Activated T-cell treated with anti-CD3 and anti-CD28 coated beads for 4 hours (primary cell): ENCODE measurements at regions not wholly inside any gene's neighbourhood (a gene's known extent, or its start where the extent isn't known, plus 50 kb on each side); places are given as distances from the start of the nearest gene placed in this dataset.

Source experiments
- DNase-seq: peaks from one replicate; pipeline ENCODE4 v3.0.0-alpha.2; 2020

GRCh38 chr15:47355759-47356158, 361.5 kb upstream of the SEMA6D start:
- DNase-seq, result no peak

GRCh38 chr15:47356297-47356696, 361.0 kb upstream of the SEMA6D start:
- DNase-seq, result no peak

GRCh38 chr15:47358876-47359275, 358.4 kb upstream of the SEMA6D start:
- no peak for DNase-seq

GRCh38 chr15:47360305-47360704, 357.0 kb upstream of the SEMA6D start:
- no peak for DNase-seq

GRCh38 chr15:47362118-47362905, 355.0 kb upstream of the SEMA6D start:
- no peak for DNase-seq

- no peak for DNase-seq
These were observed 353.7 kb upstream of the SEMA6D start for GRCh38 chr15:47363653-47364052.

GRCh38 chr15:47364230-47365141, 352.8 kb upstream of the SEMA6D start:
- DNase-seq, result no peak

GRCh38 chr15:47366884-47367283, 350.4 kb upstream of the SEMA6D start:
- no peak for DNase-seq

GRCh38 chr15:47367726-47368390, 349.4 kb upstream of the SEMA6D start:
- DNase-seq, result no peak

- DNase-seq, result no peak
These were observed 345.4 kb upstream of the SEMA6D start for GRCh38 chr15:47371939-47372338.

- DNase-seq, result no peak
These were observed 343.1 kb upstream of the SEMA6D start for GRCh38 chr15:47374222-47374621.

- DNase-seq, result no peak
These were observed 341.1 kb upstream of the SEMA6D start for GRCh38 chr15:47376190-47376589.

- no peak for DNase-seq
These were observed 339.8 kb upstream of the SEMA6D start for GRCh38 chr15:47377465-47377864.

- no peak for DNase-seq
These were observed 338.8 kb upstream of the SEMA6D start for GRCh38 chr15:47378527-47378926.

- no peak for DNase-seq
These were observed 334.2 kb upstream of the SEMA6D start for GRCh38 chr15:47383102-47383501.

- no peak for DNase-seq
These were observed 333.5 kb upstream of the SEMA6D start for GRCh38 chr15:47383801-47384200.

GRCh38 chr15:47384341-47384740, 333.0 kb upstream of the SEMA6D start:
- no peak for DNase-seq

- no peak for DNase-seq
These were observed 332.5 kb upstream of the SEMA6D start for GRCh38 chr15:47384776-47385175.

GRCh38 chr15:47386459-47386858, 330.8 kb upstream of the SEMA6D start:
- DNase-seq, result no peak

- DNase-seq, result no peak
These were observed 329.0 kb upstream of the SEMA6D start for GRCh38 chr15:47388299-47388698.

- DNase-seq, result no peak
These were observed 327.0 kb upstream of the SEMA6D start for GRCh38 chr15:47390208-47390765.

- no peak for DNase-seq
These were observed 323.0 kb upstream of the SEMA6D start for GRCh38 chr15:47394286-47394809.

- DNase-seq, result no peak
These were observed 322.2 kb upstream of the SEMA6D start for GRCh38 chr15:47395076-47395475.
